Mesenteric fat pad (tissue), 1 donor: ENCODE measurements at regions not wholly inside any gene's neighbourhood (a gene's known extent, or its start where the extent isn't known, plus 50 kb on each side); places are given as distances from the start of the nearest gene placed in this dataset.

Experiments
- DNase-seq: peaks from one replicate; pipeline ENCODE4 v3.0.0-alpha.2; 2020; ENCODE audit warnings: low spot score
- donor health status: DM: yes; HTN: yes; CAD: no.

GRCh38 chr10:10520491-10521385 lies 496.9 kb upstream of the CELF2 start:
- DNase-seq = no peak

- no peak for DNase-seq
Measured at GRCh38 chr10:10526846-10527245, 490.8 kb upstream of the CELF2 start.

- no peak for DNase-seq
Measured at GRCh38 chr10:10527861-10528562, 489.7 kb upstream of the CELF2 start.

- no peak for DNase-seq
Measured at GRCh38 chr10:10528563-10528910, 489.1 kb upstream of the CELF2 start.

- DNase-seq = no peak
Measured at GRCh38 chr10:10530313-10530712, 487.4 kb upstream of the CELF2 start.

- DNase-seq = no peak
Measured at GRCh38 chr10:10532236-10532635, 485.4 kb upstream of the CELF2 start.

GRCh38 chr10:10532826-10533225 lies 484.8 kb upstream of the CELF2 start:
- DNase-seq = no peak

GRCh38 chr10:10533437-10533836 lies 484.2 kb upstream of the CELF2 start:
- DNase-seq = no peak

GRCh38 chr10:10538326-10538725 lies 479.3 kb upstream of the CELF2 start:
- DNase-seq = no peak

GRCh38 chr10:10540398-10540797 lies 477.3 kb upstream of the CELF2 start:
- no peak for DNase-seq

GRCh38 chr10:10542477-10542876 lies 475.2 kb upstream of the CELF2 start:
- no peak for DNase-seq

GRCh38 chr10:10544890-10545289 lies 472.8 kb upstream of the CELF2 start:
- no peak for DNase-seq

- no peak for DNase-seq
Measured at GRCh38 chr10:10545771-10546170, 471.9 kb upstream of the CELF2 start.

- DNase-seq = no peak
Measured at GRCh38 chr10:10551596-10552301, 465.9 kb upstream of the CELF2 start.

GRCh38 chr10:10552948-10553347 lies 464.7 kb upstream of the CELF2 start:
- DNase-seq = no peak

- no peak for DNase-seq
Measured at GRCh38 chr10:10564081-10564794, 453.4 kb upstream of the CELF2 start.

- DNase-seq = no peak
Measured at GRCh38 chr10:10576937-10577336, 440.7 kb upstream of the CELF2 start.

GRCh38 chr10:10579709-10580108 lies 438.0 kb upstream of the CELF2 start:
- DNase-seq = no peak

GRCh38 chr10:10584161-10584560 lies 433.5 kb upstream of the CELF2 start:
- DNase-seq = no peak

- no peak for DNase-seq
Measured at GRCh38 chr10:10587744-10588393, 429.8 kb upstream of the CELF2 start.
